ENCODE measurements at regions not wholly inside any gene's neighbourhood (a gene's known extent, or its start where the extent isn't known, plus 50 kb on each side); places are given as distances from the start of the nearest gene placed in this dataset.

DNA sequence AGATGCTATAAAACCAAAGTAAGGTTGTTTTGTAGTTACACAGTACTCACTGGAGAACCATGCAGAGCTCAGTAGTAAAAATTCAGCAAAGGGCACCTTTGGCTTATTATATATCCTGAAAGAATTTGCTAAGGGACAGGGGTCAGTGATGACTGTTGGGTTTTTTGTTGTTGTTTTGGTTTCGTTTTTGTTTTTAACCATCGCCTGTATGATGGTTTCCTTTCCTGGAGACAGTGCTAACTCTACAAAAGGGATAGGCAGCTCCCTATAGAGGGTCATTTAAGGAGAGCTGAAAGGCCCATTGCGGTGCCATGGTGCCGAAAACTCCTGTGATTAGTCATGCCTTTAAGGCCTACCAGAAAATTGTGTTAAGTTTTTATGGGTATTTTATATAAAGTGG, 118.2 kb upstream of the GOLIM4 start:
- no peaks in the 10 kb centered on the region for H3K4me1 Mint-ChIP-seq (ENCODE audit: low read depth, unreplicated experiment)
- H3K27me3 ChIP-seq (ENCODE audit: insufficient read depth, low read length) = no peaks in the 10 kb centered on the region
- H3K4me2 ChIP-seq (ENCODE audit: low read length) = peak overlapping the region; percentile 47
- DNase-seq (ENCODE audit: low read depth) (no peak), FAIRE-seq (no peak)
- H3K27me3 Mint-ChIP-seq (ENCODE audit: low read depth, unreplicated experiment) = no peaks in the 10 kb centered on the region
- H3K4me1 ChIP-seq (ENCODE audit: insufficient read depth, low read length) = no peaks in the 10 kb centered on the region
- no peak overlapping the region for H3K27ac ChIP-seq (ENCODE audit: low read depth, low read length)
- H3K9me3 Mint-ChIP-seq (ENCODE audit: unreplicated experiment) = no peaks in the 10 kb centered on the region
- no peak overlapping the region for H2AFZ ChIP-seq (ENCODE audit: low read depth, low read length)
- no peaks in the 10 kb centered on the region for H3K79me2 ChIP-seq (ENCODE audit: insufficient read depth, low read length)
- no peaks in the 10 kb centered on the region for H3K9me3 ChIP-seq (ENCODE audit: insufficient read depth, low read depth, low read length)
- H3K36me3 Mint-ChIP-seq (ENCODE audit: low read depth, unreplicated experiment) = no peaks in the 10 kb centered on the region
- no peak overlapping the region for H3K4me3 ChIP-seq (ENCODE audit: insufficient read depth, low read depth, low read length)
- no peak overlapping the region for H3K9ac ChIP-seq (ENCODE audit: low read length)
- TF ChIP-seq, protein P1, sequence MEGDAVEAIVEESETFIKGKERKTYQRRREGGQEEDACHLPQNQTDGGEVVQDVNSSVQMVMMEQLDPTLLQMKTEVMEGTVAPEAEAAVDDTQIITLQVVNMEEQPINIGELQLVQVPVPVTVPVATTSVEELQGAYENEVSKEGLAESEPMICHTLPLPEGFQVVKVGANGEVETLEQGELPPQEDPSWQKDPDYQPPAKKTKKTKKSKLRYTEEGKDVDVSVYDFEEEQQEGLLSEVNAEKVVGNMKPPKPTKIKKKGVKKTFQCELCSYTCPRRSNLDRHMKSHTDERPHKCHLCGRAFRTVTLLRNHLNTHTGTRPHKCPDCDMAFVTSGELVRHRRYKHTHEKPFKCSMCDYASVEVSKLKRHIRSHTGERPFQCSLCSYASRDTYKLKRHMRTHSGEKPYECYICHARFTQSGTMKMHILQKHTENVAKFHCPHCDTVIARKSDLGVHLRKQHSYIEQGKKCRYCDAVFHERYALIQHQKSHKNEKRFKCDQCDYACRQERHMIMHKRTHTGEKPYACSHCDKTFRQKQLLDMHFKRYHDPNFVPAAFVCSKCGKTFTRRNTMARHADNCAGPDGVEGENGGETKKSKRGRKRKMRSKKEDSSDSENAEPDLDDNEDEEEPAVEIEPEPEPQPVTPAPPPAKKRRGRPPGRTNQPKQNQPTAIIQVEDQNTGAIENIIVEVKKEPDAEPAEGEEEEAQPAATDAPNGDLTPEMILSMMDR (IDR thresholded peaks at IDR 0.05; ENCODE audit: insufficient read depth, low read depth, low read length) = no peak
- TF ChIP-seq EZH2 (IDR thresholded peaks at IDR 0.05; ENCODE audit: insufficient read depth, low read length) = no peak
- no peak overlapping the region for H3K4me3 Mint-ChIP-seq (ENCODE audit: unreplicated experiment)
- no peaks in the 10 kb centered on the region for H4K20me1 ChIP-seq (ENCODE audit: insufficient read depth, low read length)
- no peaks in the 10 kb centered on the region for H3K36me3 ChIP-seq (ENCODE audit: insufficient read depth, low read length)
- no peak overlapping the region for H3K27ac Mint-ChIP-seq (ENCODE audit: unreplicated experiment)

DNA sequence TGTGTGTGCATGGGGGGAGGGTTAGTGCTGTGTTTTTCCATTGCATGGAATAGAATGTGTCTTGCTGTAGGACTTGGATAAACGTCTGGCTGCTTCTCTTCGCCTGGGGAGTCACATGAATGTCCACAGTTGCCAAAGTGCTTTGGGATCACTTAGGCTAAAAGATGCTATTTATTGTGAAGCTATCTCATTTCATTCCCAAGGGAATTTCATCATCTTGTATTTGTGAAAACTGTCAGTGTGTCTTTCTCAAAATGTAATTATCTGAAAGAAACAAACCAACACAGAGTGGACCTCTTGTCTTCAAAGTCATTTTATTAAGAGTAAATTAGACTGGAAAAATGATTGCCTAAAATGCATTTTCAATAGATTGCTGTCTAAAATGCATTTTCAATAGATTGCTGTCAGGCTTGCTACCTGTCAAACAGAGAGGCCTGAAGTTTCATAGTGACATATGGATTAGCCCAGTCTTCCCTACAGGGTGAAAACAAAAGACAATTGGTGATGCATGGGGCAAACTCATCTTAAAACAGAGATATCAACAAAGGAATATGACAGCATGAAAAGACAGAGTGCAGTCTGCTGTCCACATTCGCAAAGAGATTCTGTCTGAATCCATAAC, 117.1 kb upstream of the GOLIM4 start:
- FAIRE-seq (no peak), DNase-seq (ENCODE audit: low read depth) (no peak)
- no peaks in the 10 kb centered on the region for H3K27me3 ChIP-seq (ENCODE audit: insufficient read depth, low read length)
- H3K9me3 ChIP-seq (ENCODE audit: insufficient read depth, low read depth, low read length) = no peaks in the 10 kb centered on the region
- no peaks in the 10 kb centered on the region for H3K4me1 ChIP-seq (ENCODE audit: insufficient read depth, low read length)
- Mint-ChIP-seq H3K27ac (ENCODE audit: unreplicated experiment) (no peak overlapping the region), H3K4me1 (ENCODE audit: low read depth, unreplicated experiment) (no peaks in the 10 kb centered on the region), H3K4me3 (ENCODE audit: unreplicated experiment) (no peak overlapping the region), H3K36me3 (ENCODE audit: low read depth, unreplicated experiment) (no peaks in the 10 kb centered on the region), H3K27me3 (ENCODE audit: low read depth, unreplicated experiment) (no peaks in the 10 kb centered on the region), H3K9me3 (ENCODE audit: unreplicated experiment) (peaks cover 2% of the 10 kb centered on the region)
- no peaks in the 10 kb centered on the region for H3K79me2 ChIP-seq (ENCODE audit: insufficient read depth, low read length)
- no peak overlapping the region for H3K4me3 ChIP-seq (ENCODE audit: insufficient read depth, low read depth, low read length)
- no peaks in the 10 kb centered on the region for H3K36me3 ChIP-seq (ENCODE audit: insufficient read depth, low read length)
- H3K27ac ChIP-seq (ENCODE audit: low read depth, low read length) = no peak overlapping the region
- H3K9ac ChIP-seq (ENCODE audit: low read length) = no peak overlapping the region
- no peak overlapping the region for H2AFZ ChIP-seq (ENCODE audit: low read depth, low read length)
- no peak overlapping the region for H3K4me2 ChIP-seq (ENCODE audit: low read length)
- TF ChIP-seq, protein P1 (IDR thresholded peaks at IDR 0.05; ENCODE audit: insufficient read depth, low read depth, low read length) = no peak
- no peak for TF ChIP-seq EZH2 (IDR thresholded peaks at IDR 0.05; ENCODE audit: insufficient read depth, low read length)
- H4K20me1 ChIP-seq (ENCODE audit: insufficient read depth, low read length) = no peaks in the 10 kb centered on the region

DNA sequence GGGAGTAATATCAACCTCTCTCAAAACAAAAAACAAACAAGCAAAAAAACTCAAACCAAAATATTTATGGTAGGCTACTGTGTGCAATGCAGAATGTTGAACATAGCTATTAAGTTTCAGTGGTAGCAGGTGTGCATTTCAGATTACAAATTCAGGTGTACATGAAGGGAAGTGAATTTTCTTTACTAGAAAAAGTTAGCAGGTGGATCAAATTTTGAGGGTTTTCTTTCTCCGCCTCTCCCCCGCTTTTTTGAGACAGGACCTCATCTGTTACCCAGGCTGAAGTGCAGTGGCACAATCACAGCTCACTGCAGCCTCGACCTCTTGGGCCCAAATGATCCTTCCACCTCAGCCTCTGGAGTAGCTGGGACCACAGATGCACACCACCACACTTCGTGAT, 109.7 kb upstream of the GOLIM4 start:
- Histone ChIP-seq H3K4me3 (ENCODE audit: insufficient read depth, low read depth, low read length) (no peak overlapping the region), H3K9me3 (ENCODE audit: insufficient read depth, low read depth, low read length) (no peaks in the 10 kb centered on the region)

More for the DNA sequence above, 109.7 kb upstream of the GOLIM4 start:
- FAIRE-seq (no peak), DNase-seq (ENCODE audit: low read depth) (no peak)
- no peaks in the 10 kb centered on the region for H3K79me2 ChIP-seq (ENCODE audit: insufficient read depth, low read length)
- Mint-ChIP-seq H3K27me3 (ENCODE audit: low read depth, unreplicated experiment) (no peaks in the 10 kb centered on the region), H3K27ac (ENCODE audit: unreplicated experiment) (no peak overlapping the region), H3K4me3 (ENCODE audit: unreplicated experiment) (no peak overlapping the region), H3K4me1 (ENCODE audit: low read depth, unreplicated experiment) (no peaks in the 10 kb centered on the region), H3K9me3 (ENCODE audit: unreplicated experiment) (peaks cover 2% of the 10 kb centered on the region), H3K36me3 (ENCODE audit: low read depth, unreplicated experiment) (no peaks in the 10 kb centered on the region)
- no peak overlapping the region for H3K27ac ChIP-seq (ENCODE audit: low read depth, low read length)
- H2AFZ ChIP-seq (ENCODE audit: low read depth, low read length) = no peak overlapping the region
- no peaks in the 10 kb centered on the region for H3K27me3 ChIP-seq (ENCODE audit: insufficient read depth, low read length)
- no peaks in the 10 kb centered on the region for H4K20me1 ChIP-seq (ENCODE audit: insufficient read depth, low read length)
- H3K9ac ChIP-seq (ENCODE audit: low read length) = no peak overlapping the region
- no peaks in the 10 kb centered on the region for H3K36me3 ChIP-seq (ENCODE audit: insufficient read depth, low read length)
- H3K4me2 ChIP-seq (ENCODE audit: low read length) = no peak overlapping the region
- H3K4me1 ChIP-seq (ENCODE audit: insufficient read depth, low read length) = no peaks in the 10 kb centered on the region
- TF ChIP-seq EZH2 (IDR thresholded peaks at IDR 0.05; ENCODE audit: insufficient read depth, low read length) = no peak
